GM10266 (cell line): ENCODE measurements at regions not wholly inside any gene's neighbourhood (a gene's known extent, or its start where the extent isn't known, plus 50 kb on each side); places are given as distances from the start of the nearest gene placed in this dataset.
"Not testable (repeated sequence)": the region's sequence is repeated elsewhere in the genome, so short reads cannot be mapped to it uniquely, and the experiment has no call there.

ENCODE experiments used
- DNase-seq: peaks from one replicate; pipeline ENCODE4 v3.0.0; 2012; ENCODE audit errors: extremely low spot score
- CTCF ChIP-seq: IDR thresholded peaks from 2 replicates; pipeline ENCODE4 v1.5.1; 2012; ENCODE audit warnings: mild to moderate bottlenecking, low read depth; ENCODE audit not compliant: control insufficient read depth, insufficient read depth; ENCODE audit errors: missing control alignments

GRCh38 chr2:186968277-186968676, 119.3 kb upstream of the ZSWIM2 start:
- TF ChIP-seq CTCF = no peak
- DNase-seq = peak; percentile 37

- no peak for DNase-seq
- no peak for TF ChIP-seq CTCF
Observed at GRCh38 chr2:186966015-186966414, 117.0 kb upstream of the ZSWIM2 start.

GRCh38 chr2:186962085-186962747, 113.2 kb upstream of the ZSWIM2 start:
- no peak for DNase-seq
- no peak for TF ChIP-seq CTCF

- DNase-seq = not testable (repeated sequence)
Observed at GRCh38 chr2:186960241-186960640, 111.3 kb upstream of the ZSWIM2 start.

GRCh38 chr2:186959486-186959885, 110.5 kb upstream of the ZSWIM2 start:
- TF ChIP-seq CTCF = no peak
- no peak for DNase-seq

GRCh38 chr2:186950694-186951093, 101.7 kb upstream of the ZSWIM2 start:
- no peak for DNase-seq
- no peak for TF ChIP-seq CTCF

- no peak for TF ChIP-seq CTCF
- DNase-seq = no peak
Observed at GRCh38 chr2:186949726-186950256, 100.8 kb upstream of the ZSWIM2 start.

- TF ChIP-seq CTCF = no peak
- no peak for DNase-seq
Observed at GRCh38 chr2:186947516-186947915, 98.5 kb upstream of the ZSWIM2 start.
